Panc1 (cell line): ENCODE measurements at regions not wholly inside any gene's neighbourhood (a gene's known extent, or its start where the extent isn't known, plus 50 kb on each side); places are given as distances from the start of the nearest gene placed in this dataset.

Source experiments
- ATAC-seq: fragments of 200-7000 bp; cut with Tn5 transposase; 2 replicates; pipeline ENCODE4 v1.9.1; 2020; ENCODE audit warnings: mild to moderate bottlenecking, moderate library complexity
- BruUV-seq: library from RNA; stranded (reverse); fragments of 400-500 nt; replicated peaks from 2 replicates; lab custom pipeline; 2021; lab: Mats Ljungman, UMichigan
- CTCF ChIA-PET: fragments of 300-600 bp; sonication (Branson Sonifier 250); formaldehyde crosslinking; loops from one replicate; lab custom pipeline; 2022; ENCODE audit warnings: antibody characterized with exemption; lab: Charles Lee
- POLR2A ChIA-PET: fragments of 300-600 bp; sonication (Branson Sonifier 250); formaldehyde crosslinking; loops from one replicate; lab custom pipeline; 2022; ENCODE audit warnings: antibody characterized with exemption; lab: Charles Lee
- DNase-seq: peaks from one replicate; pipeline ENCODE4 v3.0.0-alpha.2; 2010; ENCODE audit warnings: low read depth, low spot score
- H3K27ac ChIP-seq: 2 replicates; pipeline ENCODE4 v1.5.1; 2011; ENCODE audit warnings: mild to moderate bottlenecking, low read length, inconsistent platforms
- H3K27me3 ChIP-seq: fragments of 200-500 bp; sonication (Bioruptor generic); 2 replicates; pipeline ENCODE4 v1.6.0; 2014; ENCODE audit warnings: low read length, inconsistent platforms; ENCODE audit not compliant: control insufficient read depth, insufficient read depth
- H3K36me3 ChIP-seq: fragments of 200-500 bp; sonication (Bioruptor generic); 2 replicates; pipeline ENCODE4 v1.5.1; 2014; ENCODE audit warnings: inconsistent platforms, mild to moderate bottlenecking, low read length, moderate library complexity; ENCODE audit not compliant: control insufficient read depth, insufficient read depth
- H3K4me1 ChIP-seq: 2 replicates; pipeline ENCODE4 v1.5.1; 2011; ENCODE audit warnings: inconsistent platforms, mild to moderate bottlenecking, low read length, moderate library complexity; ENCODE audit not compliant: control insufficient read depth, insufficient read depth
- H3K4me3 ChIP-seq, 2 experiments: 2 replicates each; pipeline ENCODE4 v1.5.1; 2011 to 2012; ENCODE audit warnings: low read depth in 2 of 2, low read length in 2 of 2, mild to moderate bottlenecking in 2 of 2, inconsistent platforms in 1 of 2, moderate library complexity in 1 of 2
- H3K9me3 ChIP-seq: fragments of 200-500 bp; sonication (Bioruptor generic); 2 replicates; pipeline ENCODE4 v1.5.1; 2014; ENCODE audit warnings: low read depth, mild to moderate bottlenecking, inconsistent platforms, low read length, moderate library complexity; ENCODE audit not compliant: control insufficient read depth, insufficient read depth
- POLR2AphosphoS5 ChIP-seq: IDR thresholded peaks from 2 replicates; pipeline ENCODE4 v1.6.1; 2012; ENCODE audit warnings: mild to moderate bottlenecking, low read depth, low read length, moderate library complexity
- SIN3A ChIP-seq: IDR thresholded peaks from 2 replicates; pipeline ENCODE4 v1.6.1; 2012; ENCODE audit warnings: low read depth, mild to moderate bottlenecking, low read length, moderate library complexity, borderline replicate concordance; ENCODE audit not compliant: insufficient read depth
- TCF7L2 ChIP-seq: IDR thresholded peaks from 2 replicates; pipeline ENCODE4 v1.6.1; 2011; ENCODE audit warnings: mild to moderate bottlenecking, low read depth, low read length, inconsistent platforms
- in situ Hi-C: cut with HindIII; loops from 2 replicates; pipeline ENCODE4 v1.10.0; 2016; ENCODE audit warnings: low sequenced_read_pairs, low pct_unique_long_range_greater_than_20kb
- intact Hi-C: fragments of 100-400 bp; cut with micrococcal nuclease; formaldehyde crosslinking; loops from one replicate; pipeline ENCODE4 v1.10.0; 2022; ENCODE audit not compliant: unreplicated experiment
- TF ChIP-seq, protein P1 (sequence below): fragments of 450-650 bp; IDR thresholded peaks from 2 replicates; pipeline ENCODE4 v1.5.1; 2017; ENCODE audit warnings: mild to moderate bottlenecking
- TF ChIP-seq, protein P2 (sequence below), 2 experiments: IDR thresholded peaks; 2 replicates each; pipeline ENCODE4 v1.6.1; 2011 to 2012; ENCODE audit warnings: low read depth in 2 of 2, control low read depth in 1 of 2, low read length in 1 of 2, mild to moderate bottlenecking in 1 of 2, moderate library complexity in 1 of 2; ENCODE audit not compliant: insufficient read depth in 1 of 2

DNA sequence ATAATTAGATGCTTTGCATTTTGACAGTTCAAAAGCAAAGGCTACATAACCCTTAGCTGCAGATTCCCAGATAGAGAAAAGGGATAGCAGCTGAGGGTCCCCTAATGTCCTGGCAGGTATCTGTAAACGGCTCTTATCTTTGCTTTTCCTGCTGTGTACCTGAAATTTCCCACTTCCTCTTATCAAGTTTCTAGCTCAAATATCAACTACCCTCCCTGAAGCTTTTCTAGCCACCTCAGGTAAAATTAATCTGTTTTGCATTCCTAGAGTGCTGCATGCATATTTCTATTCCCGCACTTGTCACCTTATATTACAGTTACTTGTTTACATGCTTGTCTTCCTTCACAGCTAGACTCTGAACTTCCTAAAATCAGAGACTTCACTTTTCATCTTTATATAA is 55.6 kb upstream of the STXBP5L start:
- BruUV-seq = no TSS peak
- TF ChIP-seq, protein P1, sequence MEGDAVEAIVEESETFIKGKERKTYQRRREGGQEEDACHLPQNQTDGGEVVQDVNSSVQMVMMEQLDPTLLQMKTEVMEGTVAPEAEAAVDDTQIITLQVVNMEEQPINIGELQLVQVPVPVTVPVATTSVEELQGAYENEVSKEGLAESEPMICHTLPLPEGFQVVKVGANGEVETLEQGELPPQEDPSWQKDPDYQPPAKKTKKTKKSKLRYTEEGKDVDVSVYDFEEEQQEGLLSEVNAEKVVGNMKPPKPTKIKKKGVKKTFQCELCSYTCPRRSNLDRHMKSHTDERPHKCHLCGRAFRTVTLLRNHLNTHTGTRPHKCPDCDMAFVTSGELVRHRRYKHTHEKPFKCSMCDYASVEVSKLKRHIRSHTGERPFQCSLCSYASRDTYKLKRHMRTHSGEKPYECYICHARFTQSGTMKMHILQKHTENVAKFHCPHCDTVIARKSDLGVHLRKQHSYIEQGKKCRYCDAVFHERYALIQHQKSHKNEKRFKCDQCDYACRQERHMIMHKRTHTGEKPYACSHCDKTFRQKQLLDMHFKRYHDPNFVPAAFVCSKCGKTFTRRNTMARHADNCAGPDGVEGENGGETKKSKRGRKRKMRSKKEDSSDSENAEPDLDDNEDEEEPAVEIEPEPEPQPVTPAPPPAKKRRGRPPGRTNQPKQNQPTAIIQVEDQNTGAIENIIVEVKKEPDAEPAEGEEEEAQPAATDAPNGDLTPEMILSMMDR = no peak
- no peak for TF ChIP-seq SIN3A
- intact Hi-C loops = no loop called here
- no peaks in the 10 kb centered on the region for H3K9me3 ChIP-seq
- H3K4me3 ChIP-seq = no peak overlapping the region
- POLR2A ChIA-PET = no interaction called here
- no peak overlapping the region for H3K27ac ChIP-seq
- DNase-seq (no peak), ATAC-seq (no peak)
- CTCF ChIA-PET = no interaction called here
- H3K27me3 ChIP-seq = peaks cover 4% of the 10 kb centered on the region; the same call in 1 of the 2 replicates
- in situ Hi-C loops = no loop called here
- no peaks in the 10 kb centered on the region for H3K4me1 ChIP-seq
- no peaks in the 10 kb centered on the region for H3K36me3 ChIP-seq

DNA sequence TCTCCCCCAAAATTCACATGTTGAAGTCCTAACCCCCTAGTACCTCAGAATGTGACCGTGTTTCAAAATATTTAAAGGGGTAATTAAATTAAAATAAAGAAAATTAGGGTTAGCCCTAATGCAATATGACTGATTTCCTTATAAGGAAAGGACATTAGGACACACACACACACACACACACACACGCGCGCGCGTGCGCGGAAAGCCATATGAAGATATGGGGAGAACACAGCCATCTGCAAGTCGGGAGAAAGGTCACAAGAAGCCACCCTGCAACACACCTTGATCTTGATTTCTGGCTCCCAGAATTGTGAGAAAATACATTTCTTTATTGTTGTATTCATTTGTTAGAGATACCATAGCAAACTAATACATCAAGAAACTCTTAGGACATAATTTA is 54.6 kb upstream of the STXBP5L start:
- ChIA-PET CTCF (no interaction called here), POLR2A (no interaction called here)
- Histone ChIP-seq H3K9me3 (no peaks in the 10 kb centered on the region), H3K36me3 (no peaks in the 10 kb centered on the region), H3K27ac (no peak overlapping the region), H3K4me1 (no peaks in the 10 kb centered on the region), H3K4me3 (no peak overlapping the region), H3K27me3 (peaks cover 2% of the 10 kb centered on the region)
- TF ChIP-seq SIN3A = no peak
- TF ChIP-seq TCF7L2 = no peak
- TF ChIP-seq, protein P2, sequence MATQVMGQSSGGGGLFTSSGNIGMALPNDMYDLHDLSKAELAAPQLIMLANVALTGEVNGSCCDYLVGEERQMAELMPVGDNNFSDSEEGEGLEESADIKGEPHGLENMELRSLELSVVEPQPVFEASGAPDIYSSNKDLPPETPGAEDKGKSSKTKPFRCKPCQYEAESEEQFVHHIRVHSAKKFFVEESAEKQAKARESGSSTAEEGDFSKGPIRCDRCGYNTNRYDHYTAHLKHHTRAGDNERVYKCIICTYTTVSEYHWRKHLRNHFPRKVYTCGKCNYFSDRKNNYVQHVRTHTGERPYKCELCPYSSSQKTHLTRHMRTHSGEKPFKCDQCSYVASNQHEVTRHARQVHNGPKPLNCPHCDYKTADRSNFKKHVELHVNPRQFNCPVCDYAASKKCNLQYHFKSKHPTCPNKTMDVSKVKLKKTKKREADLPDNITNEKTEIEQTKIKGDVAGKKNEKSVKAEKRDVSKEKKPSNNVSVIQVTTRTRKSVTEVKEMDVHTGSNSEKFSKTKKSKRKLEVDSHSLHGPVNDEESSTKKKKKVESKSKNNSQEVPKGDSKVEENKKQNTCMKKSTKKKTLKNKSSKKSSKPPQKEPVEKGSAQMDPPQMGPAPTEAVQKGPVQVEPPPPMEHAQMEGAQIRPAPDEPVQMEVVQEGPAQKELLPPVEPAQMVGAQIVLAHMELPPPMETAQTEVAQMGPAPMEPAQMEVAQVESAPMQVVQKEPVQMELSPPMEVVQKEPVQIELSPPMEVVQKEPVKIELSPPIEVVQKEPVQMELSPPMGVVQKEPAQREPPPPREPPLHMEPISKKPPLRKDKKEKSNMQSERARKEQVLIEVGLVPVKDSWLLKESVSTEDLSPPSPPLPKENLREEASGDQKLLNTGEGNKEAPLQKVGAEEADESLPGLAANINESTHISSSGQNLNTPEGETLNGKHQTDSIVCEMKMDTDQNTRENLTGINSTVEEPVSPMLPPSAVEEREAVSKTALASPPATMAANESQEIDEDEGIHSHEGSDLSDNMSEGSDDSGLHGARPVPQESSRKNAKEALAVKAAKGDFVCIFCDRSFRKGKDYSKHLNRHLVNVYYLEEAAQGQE (IDR thresholded peaks at IDR 0.05; ENCODE audit: insufficient read depth in 1 of 2, low read depth in 2 of 2, low read length in 1 of 2) = no peak
- no peak for TF ChIP-seq POLR2AphosphoS5
- TF ChIP-seq, protein P1 = no peak
- BruUV-seq = no TSS peak
- intact Hi-C loops (no loop called here), in situ Hi-C loops (no loop called here)
- DNase-seq (no peak), ATAC-seq (no peak)
